Right lobe of liver (tissue), 6 donors: ENCODE measurements at regions not wholly inside any gene's neighbourhood (a gene's known extent, or its start where the extent isn't known, plus 50 kb on each side); places are given as distances from the start of the nearest gene placed in this dataset.

Experiments used
- ATAC-seq, 4 donors: fragments of 200-7000 bp; cut with Tn5 transposase; one replicate each; pipeline ENCODE4 v1.9.1; 2020; ENCODE audit warnings: mild to moderate bottlenecking in 4 of 4, moderate library complexity in 4 of 4
- DNase-seq, 3 donors: peaks; one replicate each; pipeline ENCODE4 v3.0.0-alpha.2; 2020
- H3K27ac ChIP-seq, 3 donors: fragments of 200-600 bp; one replicate each; pipeline ENCODE4 v1.8.0; 2022
- H3K27me3 ChIP-seq, 2 donors: fragments of 200-600 bp; one replicate each; pipeline ENCODE4 v1.8.0; 2022
- H3K36me3 ChIP-seq, 4 donors: fragments of 200-600 bp; sonication (generic) in 1 of 4; one replicate each; pipeline versions ENCODE4 v1.5.1 to v1.8.0; 2017 to 2022; ENCODE audit warnings: control low read depth in 1 of 4
- H3K4me1 ChIP-seq, 4 donors: fragments of 200-600 bp; sonication (generic) in 1 of 4; one replicate each; pipeline versions ENCODE4 v1.5.1 to v1.8.0; 2017 to 2022; ENCODE audit warnings: control low read depth in 1 of 4
- H3K4me3 ChIP-seq, 3 donors: fragments of 200-600 bp; one replicate each; pipeline ENCODE4 v1.8.0; 2022
- H3K9me3 ChIP-seq, 4 donors: fragments of 200-600 bp; sonication (generic) in 1 of 4; one replicate each; pipeline versions ENCODE4 v1.5.1 to v1.8.0; 2017 to 2022; ENCODE audit warnings: control low read depth in 1 of 4
- CTCF ChIP-seq, 4 donors: fragments of 200-600 bp in 3 of 4; fragments of 450-650 bp in 1 of 4; IDR thresholded peaks; one replicate each; pipeline versions ENCODE4 v1.5.1 to v1.8.0; 2016 to 2022; ENCODE audit warnings: antibody characterized with exemption in 4 of 4, mild to moderate bottlenecking in 2 of 4
- POLR2A ChIP-seq: fragments of 450-650 bp; IDR thresholded peaks from one replicate; pipeline ENCODE4 v1.6.1; 2017; ENCODE audit warnings: antibody characterized with exemption, mild to moderate bottlenecking
- WGBS: methylation state at CpG from one replicate; pipeline ENCODE4 v1.1.6; 2018; ENCODE audit warnings: low coverage, low lambda C conversion rate; ENCODE audit not compliant: insufficient coverage; ENCODE audit errors: missing lambda C conversion rate; 5-methylcytosine and 5-hydroxymethylcytosine counted together
- intact Hi-C, 2 donors: fragments of 100-400 bp; cut with DNase I; formaldehyde crosslinking; loops; one replicate each; pipeline versions ENCODE4 v1.11.2 to v1.14.1; 2022
- donor health status: DM: no; HTN: yes; CAD: no.
- donor health status: DM: no; HTN: no; CAD: no.
- donor health status: DM: no; HTN: no; CAD: no.
- donor health status: DM: no; HTN: yes; CAD: no.
- donor health status: DM: no; HTN: yes; CAD: no.

GRCh38 chr6:170092826-170093225 lies 198.1 kb downstream of the DLL1 start:
- no peak overlapping the region for H3K27ac ChIP-seq
- H3K4me3 ChIP-seq: no peak overlapping the region
- no peak for TF ChIP-seq CTCF (IDR thresholded peaks at IDR 0.05)
- TF ChIP-seq POLR2A: no peak
- no peak for ATAC-seq
- no peaks in the 10 kb centered on the region for H3K36me3 ChIP-seq
- no peaks in the 10 kb centered on the region for H3K27me3 ChIP-seq
- WGBS: 55% methylated on average over 7 of the region's 15 CpGs
- no peaks in the 10 kb centered on the region for H3K4me1 ChIP-seq
- no peaks in the 10 kb centered on the region for H3K9me3 ChIP-seq
- intact Hi-C loops: no loop called here
- no peak for DNase-seq

GRCh38 chr6:170091639-170092579 lies 199.0 kb downstream of the DLL1 start:
- Histone ChIP-seq H3K36me3 (no peaks in the 10 kb centered on the region), H3K4me3 (no peak overlapping the region), H3K9me3 (no peaks in the 10 kb centered on the region), H3K27me3 (no peaks in the 10 kb centered on the region), H3K4me1 (no peaks in the 10 kb centered on the region), H3K27ac (no peak overlapping the region)
- peak in 2 of 3 donors; percentile 13 to 23 for DNase-seq
- 65% methylated on average over 5 of the region's 30 CpGs for WGBS
- TF ChIP-seq CTCF (IDR thresholded peaks at IDR 0.05) (no peak), POLR2A (no peak)
- ATAC-seq: no peak
- intact Hi-C loops: no loop called here

- no peak overlapping the region for H3K4me3 ChIP-seq
- intact Hi-C loops: no loop called here
- no peaks in the 10 kb centered on the region for H3K27me3 ChIP-seq
- WGBS: 63% methylated on average over 11 of the region's 18 CpGs
- H3K27ac ChIP-seq: no peak overlapping the region
- ATAC-seq (no peak), DNase-seq (peak in 2 of 3 donors; percentile 23 to 51)
- H3K9me3 ChIP-seq: no peaks in the 10 kb centered on the region
- H3K4me1 ChIP-seq: no peaks in the 10 kb centered on the region
- H3K36me3 ChIP-seq: no peaks in the 10 kb centered on the region
- no peak for TF ChIP-seq POLR2A
- no peak for TF ChIP-seq CTCF (IDR thresholded peaks at IDR 0.05)
Observed at GRCh38 chr6:170091000-170091638, 199.8 kb downstream of the DLL1 start.

GRCh38 chr6:170090561-170090960 lies 200.3 kb downstream of the DLL1 start:
- Histone ChIP-seq H3K27me3 (no peaks in the 10 kb centered on the region), H3K9me3 (no peaks in the 10 kb centered on the region), H3K4me3 (no peak overlapping the region), H3K36me3 (no peaks in the 10 kb centered on the region), H3K27ac (no peak overlapping the region), H3K4me1 (no peaks in the 10 kb centered on the region)
- ATAC-seq (no peak), DNase-seq (peak in 1 of 3 donors; percentile 4)
- intact Hi-C loops: no loop called here
- no peak for TF ChIP-seq POLR2A
- TF ChIP-seq CTCF (IDR thresholded peaks at IDR 0.05): no peak
- WGBS: 81% methylated on average over 12 of the region's 12 CpGs
